ENCODE measurements at regions not wholly inside any gene's neighbourhood (a gene's known extent, or its start where the extent isn't known, plus 50 kb on each side); places are given as distances from the start of the nearest gene placed in this dataset.

GRCh38 chr2:43101751-43102150, 124.7 kb downstream of the ZFP36L2 start:
- H2AFZ ChIP-seq (ENCODE audit: low read length) = no peak overlapping the region
- no peaks in the 10 kb centered on the region for H3K27me3 ChIP-seq (ENCODE audit: insufficient read depth, low read length, poor library complexity, severe bottlenecking)
- no peak overlapping the region for H3K4me2 ChIP-seq (ENCODE audit: low read depth, low read length, poor library complexity, severe bottlenecking)
- H3K4me3 ChIP-seq (ENCODE audit: low read length, poor library complexity, severe bottlenecking) = no peak overlapping the region
- no peaks in the 10 kb centered on the region for H3K36me3 ChIP-seq (ENCODE audit: insufficient read depth, low read length)
- H3K4me1 ChIP-seq (ENCODE audit: insufficient read depth, low read length, poor library complexity, severe bottlenecking) = peaks cover 20% of the 10 kb centered on the region
- H3K79me2 ChIP-seq (ENCODE audit: insufficient read depth, low read length) = no peaks in the 10 kb centered on the region
- no peaks in the 10 kb centered on the region for H4K20me1 ChIP-seq (ENCODE audit: insufficient read depth, low read length, poor library complexity, severe bottlenecking)
- no peak overlapping the region for H3K9ac ChIP-seq (ENCODE audit: low read depth, low read length, poor library complexity, severe bottlenecking)
- H3F3A ChIP-seq (ENCODE audit: low read depth) = no peaks in the 10 kb centered on the region
- no peaks in the 10 kb centered on the region for H3K9me3 ChIP-seq (ENCODE audit: insufficient read depth, low read depth, low read length)
- no peaks in the 10 kb centered on the region for H3K9me2 ChIP-seq (replicated peaks; ENCODE audit: low read depth, low read length)
- TF ChIP-seq CTCF (conservative IDR thresholded peaks at IDR 0.05; ENCODE audit: low read length) (no peak), EZH2phosphoT487 (IDR thresholded peaks at IDR 0.05; ENCODE audit: borderline replicate concordance) (no peak)

- Histone ChIP-seq H3K9me2 (replicated peaks; ENCODE audit: low read depth, low read length) (no peaks in the 10 kb centered on the region), H3K27me3 (ENCODE audit: insufficient read depth, low read length, poor library complexity, severe bottlenecking) (no peaks in the 10 kb centered on the region), H4K20me1 (ENCODE audit: insufficient read depth, low read length, poor library complexity, severe bottlenecking) (no peaks in the 10 kb centered on the region), H3K4me3 (ENCODE audit: low read length, poor library complexity, severe bottlenecking) (no peak overlapping the region), H3K9me3 (ENCODE audit: insufficient read depth, low read depth, low read length) (no peaks in the 10 kb centered on the region), H3K79me2 (ENCODE audit: insufficient read depth, low read length) (no peaks in the 10 kb centered on the region), H3K36me3 (ENCODE audit: insufficient read depth, low read length) (no peaks in the 10 kb centered on the region), H3K4me1 (ENCODE audit: insufficient read depth, low read length, poor library complexity, severe bottlenecking) (peaks cover 13% of the 10 kb centered on the region), H3K9ac (ENCODE audit: low read depth, low read length, poor library complexity, severe bottlenecking) (no peak overlapping the region), H2AFZ (ENCODE audit: low read length) (no peak overlapping the region), H3F3A (ENCODE audit: low read depth) (no peaks in the 10 kb centered on the region), H3K4me2 (ENCODE audit: low read depth, low read length, poor library complexity, severe bottlenecking) (no peak overlapping the region)
- TF ChIP-seq EZH2phosphoT487 (IDR thresholded peaks at IDR 0.05; ENCODE audit: borderline replicate concordance) (no peak), CTCF (conservative IDR thresholded peaks at IDR 0.05; ENCODE audit: low read length) (no peak)
Measured at GRCh38 chr2:43100883-43101662, 125.3 kb downstream of the ZFP36L2 start.

- Histone ChIP-seq H3K9me2 (replicated peaks; ENCODE audit: low read depth, low read length) (no peaks in the 10 kb centered on the region), H3K9me3 (ENCODE audit: insufficient read depth, low read depth, low read length) (no peaks in the 10 kb centered on the region), H2AFZ (ENCODE audit: low read length) (no peak overlapping the region), H3F3A (ENCODE audit: low read depth) (no peaks in the 10 kb centered on the region), H3K4me1 (ENCODE audit: insufficient read depth, low read length, poor library complexity, severe bottlenecking) (peaks cover 6% of the 10 kb centered on the region), H3K4me3 (ENCODE audit: low read length, poor library complexity, severe bottlenecking) (no peak overlapping the region), H3K27me3 (ENCODE audit: insufficient read depth, low read length, poor library complexity, severe bottlenecking) (no peaks in the 10 kb centered on the region), H3K36me3 (ENCODE audit: insufficient read depth, low read length) (no peaks in the 10 kb centered on the region), H3K9ac (ENCODE audit: low read depth, low read length, poor library complexity, severe bottlenecking) (no peak overlapping the region), H3K79me2 (ENCODE audit: insufficient read depth, low read length) (no peaks in the 10 kb centered on the region), H4K20me1 (ENCODE audit: insufficient read depth, low read length, poor library complexity, severe bottlenecking) (no peaks in the 10 kb centered on the region), H3K4me2 (ENCODE audit: low read depth, low read length, poor library complexity, severe bottlenecking) (no peak overlapping the region)
- no peak for TF ChIP-seq CTCF (conservative IDR thresholded peaks at IDR 0.05; ENCODE audit: low read length)
- TF ChIP-seq EZH2phosphoT487 (IDR thresholded peaks at IDR 0.05; ENCODE audit: borderline replicate concordance) = no peak
Measured at GRCh38 chr2:43100362-43100882, 126.0 kb downstream of the ZFP36L2 start.

Measured in Loucy (cell line).